ENCODE measurements at regions not wholly inside any gene's neighbourhood (a gene's known extent, or its start where the extent isn't known, plus 50 kb on each side); places are given as distances from the start of the nearest gene placed in this dataset.

- no peak for DNase-seq
Measured at GRCh38 chrX:40156470-40157227, 58.9 kb upstream of the BCOR start.

DNA sequence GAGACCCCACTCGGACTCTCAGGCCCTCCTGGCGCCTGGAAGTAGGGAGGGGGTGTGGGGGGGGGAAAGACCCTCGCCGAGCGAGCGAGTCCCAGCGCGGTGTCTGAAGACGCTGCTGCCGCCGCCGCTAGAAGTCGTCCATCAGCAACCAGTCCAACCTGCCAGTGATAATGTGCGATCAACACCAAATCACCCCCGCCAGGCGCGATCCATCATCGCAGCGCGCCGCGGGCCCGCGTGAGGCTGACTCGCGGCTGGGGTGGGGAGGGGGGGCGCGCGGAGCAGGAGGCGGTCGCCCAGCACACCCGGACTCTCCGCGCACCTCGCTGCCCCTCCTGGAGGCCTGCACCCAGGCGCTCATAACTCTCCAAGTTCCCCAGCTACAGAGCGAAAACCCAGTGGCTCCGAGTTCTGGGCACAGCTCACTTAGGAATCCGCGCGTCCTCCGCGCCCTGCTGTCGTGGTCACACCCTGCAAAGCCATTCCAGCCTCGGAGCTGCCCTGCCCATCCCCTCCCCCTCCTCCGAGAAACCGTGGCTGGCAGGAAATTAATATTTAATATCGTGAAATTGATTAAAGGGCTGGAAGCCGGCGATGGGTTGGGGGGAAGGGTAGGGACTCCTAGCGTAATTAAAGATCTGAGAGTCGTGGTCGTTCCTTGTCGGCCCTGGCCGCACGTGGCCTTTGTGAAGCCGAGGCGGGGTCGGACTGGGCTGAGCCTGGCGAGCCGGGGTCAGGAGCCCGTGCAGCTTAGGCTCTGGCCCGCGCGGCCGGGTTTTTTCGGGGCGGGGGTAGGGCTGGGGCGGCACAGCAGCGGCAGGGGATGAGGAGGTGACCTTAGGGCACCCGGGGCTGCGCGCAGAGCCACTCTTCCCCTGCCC is 58.1 kb upstream of the BCOR start:
- DNase-seq = peak in 1 of 2 experiments; percentile 24

DNA sequence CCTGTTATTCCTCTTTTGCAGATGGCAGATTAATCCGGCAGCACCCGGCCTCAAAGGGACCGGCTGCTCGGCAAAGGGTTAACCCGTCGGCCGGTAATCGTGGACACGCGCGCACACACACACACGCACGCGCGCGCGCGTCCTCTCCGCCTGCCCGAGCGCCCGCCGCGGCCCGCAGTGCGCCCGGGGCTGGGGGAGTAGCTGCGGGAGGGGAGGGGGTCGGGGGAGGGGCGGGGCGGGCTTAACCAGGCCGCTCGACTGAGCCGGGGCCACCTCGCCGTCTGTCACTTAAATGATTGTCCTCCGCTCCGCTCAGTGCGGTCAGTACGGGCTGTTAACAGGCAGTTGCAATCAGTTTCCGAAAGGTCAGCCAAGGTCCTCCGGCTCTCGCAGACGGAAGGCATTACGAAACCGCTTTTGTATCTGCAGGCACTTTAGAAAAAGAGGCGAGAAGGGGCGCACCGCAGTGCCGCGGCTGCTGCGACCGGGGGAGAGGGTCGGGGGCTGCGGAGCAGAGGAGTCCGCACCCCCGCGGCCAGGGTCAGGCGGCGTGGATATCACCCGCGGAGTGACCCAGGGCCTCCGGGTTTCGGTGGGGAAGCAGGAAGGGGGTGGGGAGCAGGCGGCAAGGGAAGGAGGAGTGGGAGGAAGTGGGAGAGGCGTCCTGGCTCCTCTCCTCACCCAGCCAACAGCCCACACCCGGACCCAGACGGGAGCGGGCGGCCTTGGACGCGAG is 57.3 kb upstream of the BCOR start:
- DNase-seq = peak; percentile 32 to 51

DNA sequence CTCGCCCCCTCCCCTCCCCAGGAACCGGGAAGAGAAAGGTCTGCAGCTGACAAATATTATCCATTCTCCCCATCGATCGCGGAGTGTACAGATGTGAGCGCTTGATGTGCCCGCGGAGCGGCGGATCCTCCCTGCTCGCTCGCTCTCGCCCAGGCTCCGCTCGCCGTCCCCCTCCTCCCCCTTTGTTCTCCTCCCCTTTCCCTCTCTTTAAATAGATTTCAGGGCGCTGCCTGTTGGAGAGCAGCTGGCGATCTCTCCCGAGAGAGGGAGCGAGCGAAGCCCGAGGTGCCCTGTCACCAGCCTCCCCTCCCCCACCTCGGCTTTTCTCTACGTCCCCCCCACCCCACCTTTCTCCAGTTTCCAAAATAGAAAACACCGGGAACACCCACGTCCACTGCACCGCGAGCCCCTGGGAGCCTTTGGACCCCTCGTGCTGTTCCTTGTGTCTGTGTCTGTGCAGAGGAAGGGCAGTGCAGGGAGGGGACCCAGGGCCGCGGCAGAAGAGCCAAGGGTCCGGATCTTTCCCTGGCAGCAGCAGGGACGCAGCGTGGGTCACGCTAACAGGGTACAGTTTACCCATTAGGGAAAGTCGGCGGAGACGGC is 56.6 kb upstream of the BCOR start:
- peak; percentile 13 to 14 for DNase-seq

- peak in 1 of 2 experiments; percentile 17 for DNase-seq
Measured at GRCh38 chrX:40153345-40154249, 55.8 kb upstream of the BCOR start.

DNA sequence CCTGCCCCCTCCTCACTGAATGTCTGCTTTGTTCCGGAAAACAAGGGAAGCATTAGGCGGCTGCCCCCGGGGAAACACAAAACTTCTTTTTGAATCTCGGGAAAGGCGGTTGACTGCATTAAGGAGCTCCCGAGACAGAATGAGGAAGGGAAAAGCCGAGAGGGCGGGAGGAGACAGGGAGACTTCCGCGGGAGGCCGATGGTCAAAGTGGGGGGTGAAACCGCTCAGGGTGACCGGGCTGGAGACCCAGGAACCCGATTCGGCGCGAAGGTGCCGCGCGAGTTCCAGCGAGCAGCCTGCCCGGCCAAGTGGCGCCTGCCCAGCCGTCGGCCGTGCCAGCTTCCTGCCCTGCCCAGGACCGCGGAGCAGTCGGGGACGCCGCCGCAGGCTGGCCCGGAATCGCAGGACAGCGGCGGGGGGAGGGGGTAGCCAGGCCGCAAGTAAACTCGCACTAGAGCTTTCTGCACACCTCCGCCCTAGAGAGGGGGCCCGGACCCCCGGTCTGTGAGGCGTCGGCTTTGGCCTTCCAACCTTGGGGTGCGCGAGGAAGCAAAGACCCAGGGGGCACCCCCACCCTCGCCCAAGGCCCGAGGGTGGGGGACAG is 55.1 kb upstream of the BCOR start:
- DNase-seq = no peak

GRCh38 chrX:40152173-40152711 is 54.5 kb upstream of the BCOR start:
- DNase-seq = no peak

DNA sequence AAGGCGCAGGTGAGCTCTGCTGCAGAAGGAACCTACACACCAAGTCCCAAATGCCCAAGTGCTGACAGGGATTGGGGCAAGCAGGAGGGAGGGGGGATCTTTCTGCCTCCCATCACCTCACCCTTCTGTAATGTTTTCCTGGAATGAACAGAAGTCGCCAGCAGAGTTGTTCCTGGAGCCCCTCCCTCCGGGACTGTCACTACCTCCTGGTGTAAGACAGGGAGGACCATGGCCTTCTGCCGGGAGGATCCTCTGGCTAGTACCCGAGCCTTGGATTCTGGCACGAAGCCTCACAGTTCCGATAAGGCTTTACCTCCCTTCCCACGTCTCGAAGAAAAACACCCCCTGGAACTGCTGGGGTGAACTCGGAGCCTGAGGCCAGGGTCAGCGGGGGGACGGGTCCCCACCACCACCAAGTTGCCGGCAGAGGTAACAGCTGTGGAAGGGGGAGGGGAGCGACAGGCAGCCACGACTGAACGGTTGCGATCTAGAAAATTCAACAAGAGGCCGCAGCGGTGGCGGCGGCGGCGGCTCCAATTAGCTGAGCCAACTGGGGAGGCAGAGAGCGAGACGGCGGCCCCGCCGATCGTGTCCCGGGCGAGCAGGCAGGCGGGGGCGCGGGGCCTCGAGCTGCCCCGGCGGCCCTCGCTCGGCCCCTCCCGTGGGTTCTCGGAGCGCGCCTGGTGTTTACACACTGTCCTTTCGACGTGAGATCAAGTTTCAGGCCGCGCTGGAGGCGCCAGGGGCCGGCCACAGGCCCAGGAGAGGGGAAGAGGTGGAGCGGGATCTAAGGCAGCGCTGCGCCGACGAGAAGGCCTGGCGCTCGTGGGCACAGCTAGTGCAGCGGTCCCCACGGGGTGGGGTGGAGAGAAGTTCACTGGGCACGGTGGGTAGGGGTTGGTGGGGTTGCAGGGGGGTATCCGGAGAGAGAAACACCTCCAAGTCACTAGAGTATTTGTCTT is 53.7 kb upstream of the BCOR start:
- no peak for DNase-seq

DNA sequence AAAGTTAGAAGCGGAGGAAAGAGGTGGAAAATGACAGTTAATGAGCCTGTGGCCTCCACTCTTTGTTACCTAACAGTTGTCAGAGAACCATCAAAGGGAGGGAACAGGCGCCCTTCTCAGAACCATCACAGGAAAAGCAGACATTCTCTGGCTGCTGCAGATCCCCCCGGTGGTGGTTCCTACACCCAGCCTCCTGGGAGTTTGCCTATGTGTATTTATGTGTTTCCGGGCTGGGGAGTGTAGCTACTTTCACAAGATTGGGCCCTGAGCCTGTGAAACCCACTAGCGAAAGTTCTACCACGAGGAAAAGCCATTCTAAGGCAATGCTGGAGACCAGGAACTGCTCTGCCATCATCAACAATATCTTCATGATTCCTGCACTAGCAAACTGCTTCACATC is 52.7 kb upstream of the BCOR start:
- no peak for DNase-seq

DNA sequence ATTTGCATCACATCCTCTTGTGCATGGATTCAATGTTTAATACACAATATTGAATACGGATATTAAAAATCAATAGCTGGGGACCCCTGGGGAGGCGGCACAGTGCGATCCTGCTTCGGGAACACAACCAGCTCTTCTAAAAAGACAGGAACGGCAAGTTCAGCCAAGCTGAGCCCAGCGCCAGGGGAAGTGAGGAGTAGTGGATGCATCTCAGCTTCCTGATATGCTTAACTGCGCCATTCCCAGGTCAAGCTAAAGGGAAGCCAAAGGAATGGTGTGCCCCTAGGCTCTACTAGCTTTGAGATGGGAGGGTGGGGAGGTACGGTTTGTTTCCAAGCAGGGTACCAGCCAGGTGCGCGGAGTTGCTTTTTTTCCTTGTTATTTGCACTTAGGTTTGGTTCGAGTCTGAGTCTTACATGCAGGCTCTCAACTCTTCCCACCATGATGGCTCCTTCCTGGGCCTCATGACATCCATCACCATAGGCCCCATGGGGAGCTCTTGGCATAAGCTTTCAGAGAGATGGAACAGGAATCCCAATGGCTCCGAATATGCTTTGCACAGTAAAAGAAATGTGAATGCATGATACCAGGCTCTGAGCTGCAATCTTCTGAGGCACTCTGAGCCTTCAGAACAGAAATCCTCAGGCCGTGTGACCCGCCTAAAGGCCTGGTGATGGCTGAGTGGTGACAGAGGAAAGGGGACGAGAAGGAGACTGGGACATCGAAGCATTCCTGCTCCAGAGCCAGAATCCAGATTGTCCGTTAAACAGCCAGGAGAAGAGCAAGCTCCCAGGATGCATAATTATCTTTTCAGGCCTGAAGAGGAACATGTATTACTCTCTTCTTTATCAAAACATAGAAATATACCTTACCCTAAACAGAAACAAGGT is 51.8 kb upstream of the BCOR start:
- DNase-seq = no peak

- DNase-seq = no peak
Measured at GRCh38 chrX:40148385-40149285, 50.9 kb upstream of the BCOR start.

DNA sequence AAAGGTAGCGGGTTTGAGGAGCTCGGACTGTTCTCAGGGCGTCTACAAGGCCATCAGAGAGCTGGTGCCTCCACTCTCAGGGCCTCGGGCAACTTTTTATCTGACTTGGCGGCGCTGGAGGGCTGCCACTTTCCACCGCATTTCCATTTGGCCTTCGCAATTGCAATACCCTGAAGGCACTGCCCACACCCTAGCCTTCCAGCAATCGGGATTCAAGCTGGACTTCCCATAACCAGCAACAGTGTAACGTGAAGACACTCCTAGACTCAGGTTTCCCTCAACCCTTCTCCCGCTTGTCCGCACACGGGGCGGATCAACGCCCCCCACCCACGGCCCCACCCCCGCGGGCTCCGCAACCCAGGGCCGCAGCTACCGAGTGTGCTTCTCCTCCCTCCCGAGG is 50.2 kb upstream of the BCOR start:
- DNase-seq = no peak
